ENCODE measurements at regions not wholly inside any gene's neighbourhood (a gene's known extent, or its start where the extent isn't known, plus 50 kb on each side); places are given as distances from the start of the nearest gene placed in this dataset.

DNA sequence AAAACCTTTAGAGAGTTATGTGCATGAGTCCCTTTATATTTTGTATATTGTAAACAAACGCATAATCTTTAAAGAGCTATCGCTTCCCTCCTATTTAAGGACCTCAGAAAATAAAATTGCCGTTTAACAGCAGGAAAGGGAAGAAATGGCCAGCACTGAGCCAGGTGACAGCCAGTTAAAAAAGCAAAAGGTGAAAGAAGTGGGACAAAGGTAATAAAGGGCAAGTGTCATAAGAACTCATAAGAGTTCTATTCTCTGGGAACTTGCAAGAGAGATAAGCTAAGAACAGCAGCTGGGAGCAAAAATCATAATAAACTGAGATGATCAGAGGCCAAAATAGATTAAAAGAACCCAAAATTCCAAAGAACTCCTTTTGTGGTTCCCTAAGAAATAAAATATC, 520.9 kb upstream of the PKN2 start:
- DNase-seq (ENCODE audit: low read depth, low spot score): no peak
- no peaks in the 10 kb centered on the region for H3K36me3 Mint-ChIP-seq (ENCODE audit: low read depth)

GRCh38 chr1:88168126-88168525, 515.9 kb upstream of the PKN2 start:
- Mint-ChIP-seq H3K27me3 (ENCODE audit: low read depth) (no peaks in the 10 kb centered on the region), H3K27ac (ENCODE audit: unreplicated experiment) (no peak overlapping the region), H3K9me3 (no peaks in the 10 kb centered on the region), H3K4me1 (no peaks in the 10 kb centered on the region), H3K4me3 (no peak overlapping the region), H3K36me3 (ENCODE audit: low read depth) (no peaks in the 10 kb centered on the region)
- TF ChIP-seq, protein P1, sequence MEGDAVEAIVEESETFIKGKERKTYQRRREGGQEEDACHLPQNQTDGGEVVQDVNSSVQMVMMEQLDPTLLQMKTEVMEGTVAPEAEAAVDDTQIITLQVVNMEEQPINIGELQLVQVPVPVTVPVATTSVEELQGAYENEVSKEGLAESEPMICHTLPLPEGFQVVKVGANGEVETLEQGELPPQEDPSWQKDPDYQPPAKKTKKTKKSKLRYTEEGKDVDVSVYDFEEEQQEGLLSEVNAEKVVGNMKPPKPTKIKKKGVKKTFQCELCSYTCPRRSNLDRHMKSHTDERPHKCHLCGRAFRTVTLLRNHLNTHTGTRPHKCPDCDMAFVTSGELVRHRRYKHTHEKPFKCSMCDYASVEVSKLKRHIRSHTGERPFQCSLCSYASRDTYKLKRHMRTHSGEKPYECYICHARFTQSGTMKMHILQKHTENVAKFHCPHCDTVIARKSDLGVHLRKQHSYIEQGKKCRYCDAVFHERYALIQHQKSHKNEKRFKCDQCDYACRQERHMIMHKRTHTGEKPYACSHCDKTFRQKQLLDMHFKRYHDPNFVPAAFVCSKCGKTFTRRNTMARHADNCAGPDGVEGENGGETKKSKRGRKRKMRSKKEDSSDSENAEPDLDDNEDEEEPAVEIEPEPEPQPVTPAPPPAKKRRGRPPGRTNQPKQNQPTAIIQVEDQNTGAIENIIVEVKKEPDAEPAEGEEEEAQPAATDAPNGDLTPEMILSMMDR (conservative IDR thresholded peaks at IDR 0.05): no peak
- DNase-seq (ENCODE audit: low read depth, low spot score): no peak

More for the DNA sequence above, 520.9 kb upstream of the PKN2 start:
- no peak overlapping the region for H3K4me3 Mint-ChIP-seq
- H3K4me1 Mint-ChIP-seq: no peaks in the 10 kb centered on the region
- H3K9me3 Mint-ChIP-seq: no peaks in the 10 kb centered on the region
- TF ChIP-seq, protein P1 (conservative IDR thresholded peaks at IDR 0.05): no peak
- H3K27me3 Mint-ChIP-seq (ENCODE audit: low read depth): no peaks in the 10 kb centered on the region
- H3K27ac Mint-ChIP-seq (ENCODE audit: unreplicated experiment): no peak overlapping the region

DNA sequence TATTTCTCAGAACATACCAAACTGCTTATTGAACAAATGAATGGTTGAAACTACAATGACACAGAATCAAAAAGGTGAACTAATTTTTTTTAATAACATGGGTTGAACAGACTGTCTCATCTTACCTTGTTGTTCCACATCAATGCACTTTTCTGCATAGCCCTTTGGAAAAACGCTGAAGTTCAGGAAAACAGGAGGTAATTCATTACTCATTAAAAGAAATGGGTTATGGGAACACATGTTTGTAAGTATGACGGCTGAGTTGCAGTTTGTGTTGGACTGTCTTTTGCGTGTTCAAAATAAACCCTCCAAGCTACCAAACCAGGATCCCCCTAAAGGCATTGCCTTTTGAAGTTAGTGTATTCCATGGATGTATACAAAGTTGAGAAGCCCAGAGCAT, 514.9 kb upstream of the PKN2 start:
- H3K4me3 Mint-ChIP-seq: no peak overlapping the region
- H3K4me1 Mint-ChIP-seq: no peaks in the 10 kb centered on the region
- no peaks in the 10 kb centered on the region for H3K9me3 Mint-ChIP-seq
- H3K27me3 Mint-ChIP-seq (ENCODE audit: low read depth): no peaks in the 10 kb centered on the region
- no peak overlapping the region for H3K27ac Mint-ChIP-seq (ENCODE audit: unreplicated experiment)
- TF ChIP-seq, protein P1 (conservative IDR thresholded peaks at IDR 0.05): no peak
- no peak for DNase-seq (ENCODE audit: low read depth, low spot score)
- H3K36me3 Mint-ChIP-seq (ENCODE audit: low read depth): no peaks in the 10 kb centered on the region

DNA sequence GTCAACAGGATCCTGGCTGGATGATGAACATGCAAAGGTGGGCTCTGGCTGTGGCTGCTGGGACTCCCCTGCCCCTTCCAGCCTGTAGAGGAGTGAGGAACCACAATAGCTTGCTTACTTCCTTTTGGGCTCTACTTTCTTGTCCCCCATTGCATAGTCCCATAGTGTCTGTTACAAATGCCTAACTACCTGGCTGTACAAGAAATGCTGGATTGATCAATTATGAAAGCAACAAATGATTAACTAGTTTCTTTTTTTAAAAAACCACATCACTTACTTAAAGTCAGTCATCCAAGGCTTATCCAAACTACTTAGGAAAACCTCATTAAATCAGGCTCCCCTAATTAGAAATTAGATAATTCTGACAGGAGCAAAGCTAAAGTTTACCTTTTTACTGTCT, 514.1 kb upstream of the PKN2 start:
- Mint-ChIP-seq H3K27ac (ENCODE audit: unreplicated experiment) (no peak overlapping the region), H3K36me3 (ENCODE audit: low read depth) (no peaks in the 10 kb centered on the region), H3K4me1 (no peaks in the 10 kb centered on the region), H3K9me3 (no peaks in the 10 kb centered on the region), H3K27me3 (ENCODE audit: low read depth) (no peaks in the 10 kb centered on the region), H3K4me3 (no peak overlapping the region)
- TF ChIP-seq, protein P1 (conservative IDR thresholded peaks at IDR 0.05): no peak
- no peak for DNase-seq (ENCODE audit: low read depth, low spot score)

GRCh38 chr1:88175120-88175630, 508.9 kb upstream of the PKN2 start:
- peaks cover 3% of the 10 kb centered on the region for H3K4me1 Mint-ChIP-seq

More at GRCh38 chr1:88175120-88175630, 508.9 kb upstream of the PKN2 start:
- Mint-ChIP-seq H3K27ac (ENCODE audit: unreplicated experiment) (no peak overlapping the region), H3K4me3 (no peak overlapping the region), H3K9me3 (no peaks in the 10 kb centered on the region), H3K36me3 (ENCODE audit: low read depth) (no peaks in the 10 kb centered on the region), H3K27me3 (ENCODE audit: low read depth) (no peaks in the 10 kb centered on the region)
- no peak for DNase-seq (ENCODE audit: low read depth, low spot score)
- TF ChIP-seq, protein P1 (conservative IDR thresholded peaks at IDR 0.05): no peak
